G401.6 (cell line): ENCODE measurements at regions not wholly inside any gene's neighbourhood (a gene's known extent, or its start where the extent isn't known, plus 50 kb on each side); places are given as distances from the start of the nearest gene placed in this dataset.

Experiments used
- FAIRE-seq: peaks from 2 replicates; lab custom pipeline; 2012; peaks lifted over from hg19 to GRCh38; lab: Jason Lieb, UNC

- no peak for FAIRE-seq
Observed at GRCh38 chr10:2703953-2704352, 363.4 kb upstream of the PFKP start.

- no peak for FAIRE-seq
Observed at GRCh38 chr10:2701802-2702201, 365.5 kb upstream of the PFKP start.

- FAIRE-seq: no peak
Observed at GRCh38 chr10:2700626-2701305, 366.6 kb upstream of the PFKP start.

- no peak for FAIRE-seq
Observed at GRCh38 chr10:2688958-2689357, 378.4 kb upstream of the PFKP start.

GRCh38 chr10:2686691-2687090, 380.7 kb upstream of the PFKP start:
- FAIRE-seq: no peak

GRCh38 chr10:2682491-2682890, 384.9 kb upstream of the PFKP start:
- no peak for FAIRE-seq

GRCh38 chr10:2681891-2682290, 385.5 kb upstream of the PFKP start:
- no peak for FAIRE-seq

GRCh38 chr10:2680821-2681220, 386.5 kb upstream of the PFKP start:
- FAIRE-seq: no peak

- FAIRE-seq: no peak
Observed at GRCh38 chr10:2679646-2680045, 387.7 kb upstream of the PFKP start.

GRCh38 chr10:2676455-2676854, 390.9 kb upstream of the PFKP start:
- FAIRE-seq: no peak

- FAIRE-seq: no peak
Observed at GRCh38 chr10:2674451-2674850, 392.9 kb upstream of the PFKP start.

- FAIRE-seq: no peak
Observed at GRCh38 chr10:2670864-2671263, 396.5 kb upstream of the PFKP start.

GRCh38 chr10:2665772-2666171, 401.6 kb upstream of the PFKP start:
- peak; percentile 53 for FAIRE-seq

- no peak for FAIRE-seq
Observed at GRCh38 chr10:2660276-2660675, 407.1 kb upstream of the PFKP start.

GRCh38 chr10:2659660-2660209, 407.6 kb upstream of the PFKP start:
- FAIRE-seq: no peak

GRCh38 chr10:2658780-2659179, 408.6 kb upstream of the PFKP start:
- no peak for FAIRE-seq

- no peak for FAIRE-seq
Observed at GRCh38 chr10:2650328-2650727, 417.0 kb upstream of the PFKP start.

- no peak for FAIRE-seq
Observed at GRCh38 chr10:2641028-2641427, 426.3 kb upstream of the PFKP start.

GRCh38 chr10:2633630-2634029, 433.7 kb upstream of the PFKP start:
- no peak for FAIRE-seq

- FAIRE-seq: no peak
Observed at GRCh38 chr10:2631557-2632205, 435.7 kb upstream of the PFKP start.

- FAIRE-seq: no peak
Observed at GRCh38 chr10:2628705-2629104, 438.6 kb upstream of the PFKP start.

- no peak for FAIRE-seq
Observed at GRCh38 chr10:2627969-2628368, 439.4 kb upstream of the PFKP start.

GRCh38 chr10:2625094-2625493, 442.3 kb upstream of the PFKP start:
- no peak for FAIRE-seq

- FAIRE-seq: no peak
Observed at GRCh38 chr10:2623675-2624274, 443.6 kb upstream of the PFKP start.
